H9 (cell line): ENCODE measurements at regions not wholly inside any gene's neighbourhood (a gene's known extent, or its start where the extent isn't known, plus 50 kb on each side); places are given as distances from the start of the nearest gene placed in this dataset.

Source experiments
- DNase-seq: peaks from one replicate; pipeline ENCODE4 v3.0.0-alpha.2; 2017
- H2AFZ ChIP-seq: one replicate; pipeline ENCODE4 v1.6.1; 2013; ENCODE audit warnings: mild to moderate bottlenecking, low read length, control low read depth, moderate library complexity
- H2AK5ac ChIP-seq: 2 replicates; pipeline ENCODE4 v1.6.1; 2013; ENCODE audit warnings: low read length, control low read depth, mixed read lengths; ENCODE audit not compliant: insufficient read length
- H2BK120ac ChIP-seq: one replicate; pipeline ENCODE4 v1.6.1; 2013; ENCODE audit warnings: low read depth, mild to moderate bottlenecking, low read length, control low read depth, inconsistent platforms; ENCODE audit not compliant: poor library complexity, severe bottlenecking
- H2BK12ac ChIP-seq: 2 replicates; pipeline ENCODE4 v1.6.1; 2013; ENCODE audit warnings: low read length, control low read depth, mixed read lengths, low read depth; ENCODE audit not compliant: insufficient read length
- H2BK15ac ChIP-seq: 2 replicates; pipeline ENCODE4 v1.6.1; 2013; ENCODE audit warnings: low read depth, low read length, control low read depth
- H2BK20ac ChIP-seq: one replicate; pipeline ENCODE4 v1.6.1; 2013; ENCODE audit warnings: low read depth, mild to moderate bottlenecking, low read length, control low read depth, inconsistent platforms; ENCODE audit not compliant: poor library complexity, severe bottlenecking
- H2BK5ac ChIP-seq: 2 replicates; pipeline ENCODE4 v1.6.1; 2013; ENCODE audit warnings: low read length, control low read depth, mixed read lengths; ENCODE audit not compliant: insufficient read length
- H3K14ac ChIP-seq: 2 replicates; pipeline ENCODE4 v1.6.1; 2013; ENCODE audit warnings: low read length, control low read depth; ENCODE audit not compliant: insufficient read depth
- H3K18ac ChIP-seq: 2 replicates; pipeline ENCODE4 v1.6.1; 2013; ENCODE audit warnings: low read depth, mild to moderate bottlenecking, mixed read lengths, low read length, control low read depth; ENCODE audit not compliant: insufficient read length
- H3K23ac ChIP-seq: 2 replicates; pipeline ENCODE4 v1.6.1; 2013; ENCODE audit warnings: low read length, control low read depth, mixed read lengths, low read depth; ENCODE audit not compliant: insufficient read length
- H3K23me2 ChIP-seq: 2 replicates; pipeline ENCODE4 v1.6.1; 2013; ENCODE audit warnings: low read depth, mild to moderate bottlenecking, mixed read lengths, low read length, control low read depth; ENCODE audit not compliant: insufficient read length, poor library complexity, severe bottlenecking
- H3K27ac ChIP-seq: 2 replicates; pipeline ENCODE4 v1.5.1; 2013; ENCODE audit warnings: low read length, control low read depth, mixed read lengths, low read depth; ENCODE audit not compliant: insufficient read length
- H3K27me3 ChIP-seq: 2 replicates; pipeline ENCODE4 v1.6.1; 2013; ENCODE audit warnings: low read length, control low read depth, inconsistent platforms; ENCODE audit not compliant: insufficient read depth
- H3K4ac ChIP-seq: 2 replicates; pipeline ENCODE4 v1.6.1; 2013; ENCODE audit warnings: low read depth, mild to moderate bottlenecking, control low read depth, inconsistent platforms, low read length, moderate library complexity
- H3K4me1 ChIP-seq: 2 replicates; pipeline ENCODE4 v1.6.1; 2013; ENCODE audit warnings: low read length, control low read depth, inconsistent platforms; ENCODE audit not compliant: insufficient read depth
- H3K4me2 ChIP-seq: 2 replicates; pipeline ENCODE4 v1.6.1; 2013; ENCODE audit warnings: low read length, control low read depth, mixed read lengths; ENCODE audit not compliant: insufficient read length, insufficient read depth
- H3K56ac ChIP-seq: 2 replicates; pipeline ENCODE4 v1.6.1; 2013; ENCODE audit warnings: low read depth, mild to moderate bottlenecking, mixed read lengths, low read length, control low read depth; ENCODE audit not compliant: insufficient read length
- H3K79me1 ChIP-seq: 2 replicates; pipeline ENCODE4 v1.6.1; 2013; ENCODE audit warnings: low read depth, mild to moderate bottlenecking, moderate library complexity, low read length, control low read depth, inconsistent platforms; ENCODE audit not compliant: insufficient read depth, poor library complexity, severe bottlenecking
- H3K79me2 ChIP-seq: 2 replicates; pipeline ENCODE4 v1.6.1; 2013; ENCODE audit warnings: low read length, control low read depth, inconsistent platforms; ENCODE audit not compliant: insufficient read depth
- H3K9ac ChIP-seq: 2 replicates; pipeline ENCODE4 v1.6.1; 2013; ENCODE audit warnings: low read length, control low read depth, mixed read lengths; ENCODE audit not compliant: insufficient read length; ENCODE audit errors: extremely low read depth
- H3K9me3 ChIP-seq: one replicate; pipeline ENCODE4 v1.6.1; 2013; ENCODE audit warnings: low read depth, low read length, inconsistent platforms; ENCODE audit not compliant: control insufficient read depth
- H3T11ph ChIP-seq: one replicate; pipeline ENCODE4 v1.6.1; 2013; ENCODE audit warnings: mild to moderate bottlenecking, low read length, control low read depth, inconsistent platforms
- H4K20me1 ChIP-seq: one replicate; pipeline ENCODE4 v1.6.1; 2013; ENCODE audit not compliant: control insufficient read depth, insufficient read length, insufficient read depth
- H4K5ac ChIP-seq: 2 replicates; pipeline ENCODE4 v1.6.1; 2013; ENCODE audit warnings: low read depth, mild to moderate bottlenecking, mixed read lengths, low read length, control low read depth; ENCODE audit not compliant: insufficient read length
- H4K8ac ChIP-seq: replicated peaks from 2 replicates; pipeline ENCODE4 v1.6.1; 2013; ENCODE audit warnings: low read length, control low read depth, mixed read lengths, low read depth; ENCODE audit not compliant: insufficient read length
- H4K91ac ChIP-seq: 2 replicates; pipeline ENCODE4 v1.6.1; 2013; ENCODE audit warnings: low read depth, mild to moderate bottlenecking, moderate library complexity, mixed read lengths, low read length, control low read depth; ENCODE audit not compliant: insufficient read length
- H3K27ac Mint-ChIP-seq, 3 experiments: 2 replicates in 2 of 3; 3 replicates in 1 of 3; pipeline ENCODE4 v1.8.0; 2020 to 2021; ENCODE audit warnings: mixed read lengths in 3 of 3, mild to moderate bottlenecking in 1 of 3, moderate library complexity in 1 of 3
- H3K27me3 Mint-ChIP-seq: 2 replicates; pipeline ENCODE4 v1.8.0; 2021; ENCODE audit warnings: low read depth, mild to moderate bottlenecking, moderate library complexity, mixed read lengths
- H3K36me3 Mint-ChIP-seq, 3 experiments: 2 replicates in 2 of 3; 3 replicates in 1 of 3; pipeline ENCODE4 v1.8.0; 2020 to 2021; ENCODE audit warnings: low read depth in 3 of 3, mixed read lengths in 3 of 3; ENCODE audit not compliant: insufficient read depth in 1 of 3
- H3K4me1 Mint-ChIP-seq, 2 experiments: 2 replicates each; pipeline ENCODE4 v1.8.0; 2020; ENCODE audit warnings: mixed read lengths in 2 of 2
- H3K4me3 Mint-ChIP-seq, 2 experiments: 2 replicates in 1 of 2; 3 replicates in 1 of 2; pipeline ENCODE4 v1.8.0; 2020 to 2021; ENCODE audit warnings: mild to moderate bottlenecking in 2 of 2, mixed read lengths in 2 of 2, moderate library complexity in 1 of 2
- H3K9me3 Mint-ChIP-seq, 2 experiments: 2 replicates in 1 of 2; 3 replicates in 1 of 2; pipeline ENCODE4 v1.8.0; 2020; ENCODE audit warnings: mild to moderate bottlenecking in 2 of 2, mixed read lengths in 2 of 2, moderate library complexity in 1 of 2
- WGBS: extraction: QIAGEN DNeasy Blood & Tissue Kit; methylation state at CpG from one replicate; pipeline ENCODE4 v1.1.7; 2013; ENCODE audit warnings: missing lambda C conversion rate, low lambda C conversion rate, mixed read lengths; ENCODE audit not compliant: insufficient read length; ENCODE audit errors: extremely low coverage; 5-methylcytosine and 5-hydroxymethylcytosine counted together
- TF ChIP-seq, protein P1 (sequence below): fragments of 200-600 bp; sonication (generic); conservative IDR thresholded peaks from 3 replicates; pipeline ENCODE4 v1.8.0; 2021; ENCODE audit warnings: antibody characterized with exemption, mild to moderate bottlenecking

DNA sequence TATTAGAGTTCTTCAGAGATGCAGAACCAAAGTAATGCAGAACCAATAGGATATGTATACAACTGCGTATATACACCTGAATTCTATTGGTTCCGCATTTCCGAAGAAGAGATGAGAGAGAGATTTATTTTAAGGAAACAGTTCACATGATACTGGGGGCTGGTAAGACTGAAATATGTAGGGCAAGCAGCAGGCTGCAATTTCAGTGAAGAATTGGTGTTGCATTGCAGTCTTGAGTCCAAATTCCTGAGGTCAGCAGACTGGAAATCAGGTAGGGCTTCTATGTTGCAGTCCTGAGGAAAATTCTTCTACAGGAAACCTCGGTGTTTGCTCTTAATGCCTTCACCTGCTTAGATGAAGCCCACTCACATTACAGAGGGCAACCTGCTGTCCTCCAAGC, 128.2 kb upstream of the MED13 start:
- Histone ChIP-seq H3K79me1 (no peaks in the 10 kb centered on the region), H3T11ph (no peak overlapping the region), H3K23me2 (no peaks in the 10 kb centered on the region), H3K9me3 (no peaks in the 10 kb centered on the region), H3K27me3 (no peaks in the 10 kb centered on the region), H3K4me1 (no peaks in the 10 kb centered on the region), H4K8ac (no peak overlapping the region), H2BK5ac (no peak overlapping the region), H3K9ac (no peak overlapping the region), H2BK15ac (no peak overlapping the region), H3K23ac (no peak overlapping the region), H4K5ac (no peak overlapping the region), H3K56ac (no peak overlapping the region), H2BK120ac (no peak overlapping the region), H3K4ac (no peak overlapping the region), H3K14ac (no peak overlapping the region), H2BK12ac (no peak overlapping the region), H4K20me1 (no peaks in the 10 kb centered on the region), H3K4me2 (no peak overlapping the region), H3K79me2 (no peaks in the 10 kb centered on the region), H2BK20ac (no peak overlapping the region), H2AFZ (no peak overlapping the region), H4K91ac (no peak overlapping the region), H3K18ac (no peak overlapping the region), H3K27ac (no peak overlapping the region), H2AK5ac (no peak overlapping the region)
- Mint-ChIP-seq H3K9me3 (peaks cover 0 to 3% of the 10 kb centered on the region in 2 experiments; a peak in 1 of 5 replicates), H3K27ac (no peak overlapping the region), H3K27me3 (no peaks in the 10 kb centered on the region; the same call in 1 of the 2 replicates), H3K36me3 (no peaks in the 10 kb centered on the region), H3K4me3 (no peak overlapping the region), H3K4me1 (peaks cover 10 to 14% of the 10 kb centered on the region in 2 experiments)
- no CpG with 5 or more reads among the region's 4 CpGs for WGBS
- TF ChIP-seq, protein P1, sequence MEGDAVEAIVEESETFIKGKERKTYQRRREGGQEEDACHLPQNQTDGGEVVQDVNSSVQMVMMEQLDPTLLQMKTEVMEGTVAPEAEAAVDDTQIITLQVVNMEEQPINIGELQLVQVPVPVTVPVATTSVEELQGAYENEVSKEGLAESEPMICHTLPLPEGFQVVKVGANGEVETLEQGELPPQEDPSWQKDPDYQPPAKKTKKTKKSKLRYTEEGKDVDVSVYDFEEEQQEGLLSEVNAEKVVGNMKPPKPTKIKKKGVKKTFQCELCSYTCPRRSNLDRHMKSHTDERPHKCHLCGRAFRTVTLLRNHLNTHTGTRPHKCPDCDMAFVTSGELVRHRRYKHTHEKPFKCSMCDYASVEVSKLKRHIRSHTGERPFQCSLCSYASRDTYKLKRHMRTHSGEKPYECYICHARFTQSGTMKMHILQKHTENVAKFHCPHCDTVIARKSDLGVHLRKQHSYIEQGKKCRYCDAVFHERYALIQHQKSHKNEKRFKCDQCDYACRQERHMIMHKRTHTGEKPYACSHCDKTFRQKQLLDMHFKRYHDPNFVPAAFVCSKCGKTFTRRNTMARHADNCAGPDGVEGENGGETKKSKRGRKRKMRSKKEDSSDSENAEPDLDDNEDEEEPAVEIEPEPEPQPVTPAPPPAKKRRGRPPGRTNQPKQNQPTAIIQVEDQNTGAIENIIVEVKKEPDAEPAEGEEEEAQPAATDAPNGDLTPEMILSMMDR: no peak
- no peak for DNase-seq
